Islet of Langerhans (tissue), 1 donor: ENCODE measurements at regions not wholly inside any gene's neighbourhood (a gene's known extent, or its start where the extent isn't known, plus 50 kb on each side); places are given as distances from the start of the nearest gene placed in this dataset.

Experiments
- FAIRE-seq: peaks from one replicate; lab custom pipeline; 2011; peaks lifted over from hg19 to GRCh38; lab: Jason Lieb, UNC

DNA sequence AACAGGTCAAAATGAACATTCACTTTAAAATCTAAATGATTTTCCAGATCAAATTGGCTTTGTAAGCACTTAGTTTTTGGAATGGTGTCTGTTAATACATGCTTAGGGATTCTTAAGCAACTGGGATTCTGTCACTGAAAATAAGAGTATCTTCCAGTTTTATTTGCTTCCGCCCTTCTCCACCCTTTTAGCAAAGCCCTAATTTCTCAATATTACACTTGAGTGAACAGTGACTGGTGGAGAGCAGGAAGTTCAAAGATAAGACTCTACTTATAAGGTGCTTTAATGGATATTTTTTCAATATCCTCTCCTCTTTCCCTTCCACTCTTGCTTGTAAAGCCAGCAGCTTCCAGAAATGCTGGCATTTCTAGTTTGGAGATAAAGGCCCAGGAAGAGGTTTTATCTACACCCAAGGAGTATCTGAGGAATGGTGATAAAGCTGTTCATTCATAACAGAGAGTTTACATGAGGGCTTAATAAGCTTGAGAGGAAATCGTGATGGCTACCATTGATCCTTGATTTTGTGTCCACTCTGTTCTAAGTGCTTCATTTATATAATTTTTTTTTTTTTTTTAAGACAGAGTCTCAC is 265.9 kb upstream of the PRICKLE1 start:
- no peak for FAIRE-seq

DNA sequence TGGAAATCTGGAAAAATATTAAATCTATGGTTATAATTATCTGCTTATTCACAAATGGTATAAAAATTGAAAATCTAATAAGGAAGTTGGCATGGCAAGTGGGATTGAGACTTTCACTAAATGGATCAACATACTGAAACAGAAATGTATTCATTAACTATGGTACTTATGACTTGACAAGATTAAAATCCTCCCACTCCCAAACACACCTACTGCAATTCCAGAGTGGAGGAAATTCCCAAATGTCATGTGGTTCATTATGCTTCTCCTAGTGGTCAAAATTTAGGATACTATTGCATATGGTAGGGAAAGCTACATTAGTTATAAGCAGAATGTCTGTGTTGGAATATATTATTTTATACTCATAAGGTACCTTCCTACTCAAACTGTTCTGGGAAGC is 265.3 kb upstream of the PRICKLE1 start:
- no peak for FAIRE-seq

DNA sequence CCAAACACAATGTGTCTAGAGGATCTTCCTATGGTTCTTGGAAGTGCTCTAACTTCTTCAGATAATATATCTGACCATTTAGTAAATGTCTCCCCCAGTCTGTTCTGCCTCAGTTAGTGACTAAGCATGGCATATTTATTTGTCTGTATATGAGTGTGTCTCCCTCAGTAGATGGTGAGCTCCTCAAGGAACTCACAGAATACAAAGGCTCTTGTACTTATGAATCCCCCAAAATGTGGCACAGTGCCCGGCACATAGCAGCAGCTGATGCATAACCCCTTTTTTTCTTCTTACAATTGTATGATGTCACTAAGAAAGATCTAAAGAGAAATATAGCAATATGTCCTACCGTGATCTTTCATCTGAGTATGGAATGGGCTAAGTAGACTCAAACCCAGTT is 264.7 kb upstream of the PRICKLE1 start:
- FAIRE-seq: no peak

DNA sequence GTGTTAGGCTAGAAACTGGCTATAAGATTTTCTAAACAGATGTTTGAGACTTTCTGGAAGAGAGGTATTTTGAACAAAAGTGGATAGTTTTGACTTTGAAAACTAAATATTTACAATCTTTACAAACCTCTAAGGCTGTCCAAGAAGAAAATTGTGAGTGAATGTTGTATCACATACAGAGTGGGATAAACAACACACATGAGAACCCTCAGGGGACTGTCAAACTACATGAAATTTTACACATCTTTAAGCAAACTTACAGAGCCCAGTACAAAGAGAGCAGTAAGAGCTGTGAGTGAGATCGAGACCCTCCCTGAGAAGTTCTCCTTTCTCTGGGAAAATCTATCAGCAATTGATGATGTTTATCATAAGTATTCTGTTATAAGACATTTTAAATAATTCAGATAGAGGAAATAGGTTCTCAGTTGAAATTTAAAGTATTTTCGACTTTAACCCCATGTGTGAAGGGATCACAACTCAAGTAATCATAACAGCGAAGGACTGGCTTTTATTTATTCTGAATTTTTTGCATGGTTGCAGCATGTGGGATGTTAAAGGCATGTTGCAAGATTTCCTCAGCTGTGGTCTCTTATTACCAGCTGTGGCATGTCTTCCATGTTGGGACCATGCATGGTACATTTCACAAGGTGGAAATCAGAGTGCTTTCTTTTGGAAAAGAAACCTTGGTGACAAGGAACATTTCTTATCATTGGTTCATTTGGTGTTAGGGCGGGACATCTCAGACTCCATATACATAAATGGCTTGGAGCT is 264.0 kb upstream of the PRICKLE1 start:
- FAIRE-seq: no peak

GRCh38 chr12:42846782-42847181 is 257.2 kb upstream of the PRICKLE1 start:
- no peak for FAIRE-seq

- FAIRE-seq: no peak
These were observed 244.5 kb upstream of the PRICKLE1 start for GRCh38 chr12:42834062-42834461.

- FAIRE-seq: no peak
These were observed 239.3 kb upstream of the PRICKLE1 start for GRCh38 chr12:42828836-42829235.

- FAIRE-seq: no peak
These were observed 234.8 kb upstream of the PRICKLE1 start for GRCh38 chr12:42824327-42824726.

- FAIRE-seq: no peak
These were observed 234.1 kb upstream of the PRICKLE1 start for GRCh38 chr12:42823679-42824078.

GRCh38 chr12:42819846-42820245 is 230.3 kb upstream of the PRICKLE1 start:
- no peak for FAIRE-seq

GRCh38 chr12:42815068-42815467 is 225.5 kb upstream of the PRICKLE1 start:
- FAIRE-seq: no peak

DNA sequence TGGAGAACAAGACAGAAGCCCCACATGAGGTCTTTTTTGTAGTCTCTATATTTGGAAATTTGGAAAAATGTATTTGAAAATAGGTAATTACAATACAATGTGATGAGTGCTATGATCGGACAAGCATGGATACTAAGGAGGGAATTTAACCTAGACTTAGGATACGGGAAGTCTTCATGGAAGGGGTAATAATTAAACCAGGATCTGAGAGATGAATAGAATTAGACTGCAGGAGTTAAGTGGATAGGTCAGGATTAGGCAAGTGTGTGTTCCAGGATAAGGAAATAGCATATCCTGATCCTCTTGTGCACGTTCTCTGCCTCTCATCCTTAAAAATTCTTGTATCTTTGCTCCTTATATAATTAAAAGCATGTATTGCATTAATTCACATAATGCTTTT is 223.3 kb upstream of the PRICKLE1 start:
- FAIRE-seq: no peak

GRCh38 chr12:42812086-42812485 is 222.5 kb upstream of the PRICKLE1 start:
- no peak for FAIRE-seq

GRCh38 chr12:42810006-42810405 is 220.5 kb upstream of the PRICKLE1 start:
- FAIRE-seq: no peak

GRCh38 chr12:42809226-42809625 is 219.7 kb upstream of the PRICKLE1 start:
- FAIRE-seq: no peak

DNA sequence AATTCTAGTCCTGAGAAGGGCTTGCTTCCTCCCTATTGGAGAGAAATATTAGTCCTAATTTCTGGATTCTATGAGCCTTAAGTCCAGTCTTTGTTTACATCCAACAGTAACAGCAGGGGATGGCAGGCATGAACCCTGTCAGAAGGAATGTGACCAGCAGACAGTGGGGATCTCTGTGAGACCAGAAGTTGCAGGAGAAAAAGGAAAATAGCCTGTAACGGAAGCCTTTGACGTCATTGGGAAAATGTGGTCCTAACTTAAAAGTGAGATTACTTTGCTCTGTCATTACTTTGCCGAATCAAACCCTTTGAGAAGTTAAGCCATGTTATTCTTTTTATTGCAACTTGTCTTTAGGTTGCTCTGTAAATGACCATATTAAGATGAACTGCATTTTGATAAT is 218.2 kb upstream of the PRICKLE1 start:
- FAIRE-seq: no peak

DNA sequence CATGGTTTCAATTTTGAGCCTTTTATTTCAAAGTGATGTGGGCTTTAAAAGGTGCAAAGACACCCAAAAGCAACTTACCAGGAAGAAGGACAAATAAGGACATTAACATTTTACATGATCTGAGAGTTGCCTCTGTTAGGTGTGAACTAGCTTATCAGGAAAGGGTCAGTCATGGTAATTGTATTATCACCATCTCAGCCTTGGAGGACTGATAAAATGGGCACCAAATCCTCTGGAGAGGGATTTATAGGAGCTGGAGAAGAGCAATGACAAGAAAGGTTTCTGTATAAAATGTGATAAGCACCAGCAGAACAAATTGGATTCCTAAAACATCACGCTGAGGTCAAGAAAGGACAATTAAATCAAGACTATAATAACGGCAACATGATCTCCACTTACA is 217.7 kb upstream of the PRICKLE1 start:
- FAIRE-seq: no peak

DNA sequence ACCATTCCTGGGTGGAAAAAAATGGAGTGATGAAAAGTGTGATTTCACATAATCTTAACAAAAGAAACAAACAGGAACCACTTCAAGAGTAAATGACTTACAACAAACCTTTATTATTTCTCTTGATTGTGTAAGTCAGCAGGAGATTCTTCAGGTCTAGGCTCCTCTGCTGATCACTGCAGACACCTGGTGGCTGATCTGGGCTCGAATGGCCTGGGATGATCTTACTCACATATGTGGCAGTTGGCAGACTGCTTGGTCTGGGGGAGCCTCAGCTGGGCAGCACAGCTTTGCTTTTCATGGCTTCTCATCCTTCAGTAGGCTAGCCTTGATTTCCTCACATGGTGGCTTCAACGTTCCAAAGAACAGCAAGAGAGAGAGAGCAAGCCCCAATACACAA is 215.4 kb upstream of the PRICKLE1 start:
- no peak for FAIRE-seq

- FAIRE-seq: no peak
These were observed 213.2 kb upstream of the PRICKLE1 start for GRCh38 chr12:42802785-42803189.

- no peak for FAIRE-seq
These were observed 211.7 kb upstream of the PRICKLE1 start for GRCh38 chr12:42801271-42801670.

DNA sequence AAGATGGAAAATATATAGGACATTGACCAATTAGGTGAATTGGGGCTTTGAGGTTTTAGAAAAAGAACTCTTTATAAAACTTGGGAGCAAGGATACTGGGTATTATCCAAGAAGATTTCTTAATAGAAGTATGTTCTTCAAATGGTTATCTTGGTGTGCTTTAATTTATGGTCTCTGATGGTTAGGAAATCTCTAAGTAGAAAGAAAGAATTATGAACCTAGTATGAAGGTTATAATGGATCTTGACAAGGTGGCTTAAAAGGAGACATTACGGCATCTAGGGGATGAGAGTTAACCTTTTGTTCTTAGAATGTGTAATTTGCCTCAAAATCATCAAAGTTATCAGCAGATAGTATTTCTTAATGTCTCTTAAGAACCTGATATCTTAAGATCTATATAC is 210.4 kb upstream of the PRICKLE1 start:
- FAIRE-seq: no peak

GRCh38 chr12:42798811-42799438 is 209.4 kb upstream of the PRICKLE1 start:
- FAIRE-seq: no peak

GRCh38 chr12:42794806-42795205 is 205.3 kb upstream of the PRICKLE1 start:
- FAIRE-seq: no peak

DNA sequence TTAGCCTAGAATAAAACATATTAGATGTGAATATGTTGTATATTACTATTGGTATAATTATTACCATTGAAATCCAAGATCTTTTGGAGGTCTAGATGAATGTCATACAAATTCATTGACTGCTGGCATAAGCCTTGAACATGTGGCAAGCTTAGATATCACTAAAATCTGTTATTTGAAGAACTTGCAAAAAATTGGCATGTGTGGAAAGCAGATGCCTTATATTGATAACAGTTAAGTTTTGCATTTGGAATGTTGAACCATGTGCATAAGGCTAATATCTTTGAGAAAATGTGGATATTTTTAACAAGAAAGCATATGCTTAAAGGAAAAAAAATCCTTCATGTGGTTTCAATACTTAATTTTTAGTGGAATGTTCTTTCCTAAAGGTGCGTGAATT is 203.6 kb upstream of the PRICKLE1 start:
- no peak for FAIRE-seq
